Activated CD4-positive, alpha-beta memory T cell treated with anti-CD3 and anti-CD28 coated beads for 36 hours (primary cell): ENCODE measurements at regions not wholly inside any gene's neighbourhood (a gene's known extent, or its start where the extent isn't known, plus 50 kb on each side); places are given as distances from the start of the nearest gene placed in this dataset.

Experiments
- CTCF ChIA-PET: fragments of 350-600 bp; sonication (Branson Sonifier 250); formaldehyde crosslinking; loops from one replicate; lab custom pipeline; 2021; ENCODE audit warnings: antibody characterized with exemption, inconsistent platforms; lab: Charles Lee
- POLR2A ChIA-PET: fragments of 350-600 bp; sonication (Branson Sonifier 250); formaldehyde crosslinking; loops from one replicate; lab custom pipeline; 2021; ENCODE audit warnings: antibody characterized with exemption; lab: Charles Lee
- DNase-seq: peaks from one replicate; pipeline ENCODE4 v3.0.0-alpha.2; 2020
- H3K27ac Mint-ChIP-seq: one replicate; pipeline ENCODE4 v1.8.0; 2021; ENCODE audit warnings: mixed read lengths
- H3K27me3 Mint-ChIP-seq: one replicate; pipeline ENCODE4 v1.8.0; 2021; ENCODE audit warnings: mixed read lengths
- H3K36me3 Mint-ChIP-seq: one replicate; pipeline ENCODE4 v1.8.0; 2021; ENCODE audit warnings: mixed read lengths
- H3K4me1 Mint-ChIP-seq: one replicate; pipeline ENCODE4 v1.8.0; 2021; ENCODE audit warnings: low read depth, mixed read lengths
- H3K4me3 Mint-ChIP-seq: one replicate; pipeline ENCODE4 v1.8.0; 2021; ENCODE audit warnings: mild to moderate bottlenecking, mixed read lengths
- H3K9me3 Mint-ChIP-seq: one replicate; pipeline ENCODE4 v1.8.0; 2021; ENCODE audit warnings: mixed read lengths
- intact Hi-C: fragments of 100-400 bp; cut with micrococcal nuclease; formaldehyde crosslinking; loops from one replicate; pipeline ENCODE4 v1.15.1; 2023

GRCh38 chr18:32576296-32576916, 105.7 kb upstream of the GAREM1 start:
- Mint-ChIP-seq H3K27ac (no peak overlapping the region), H3K27me3 (peaks cover 13% of the 10 kb centered on the region), H3K4me1 (no peaks in the 10 kb centered on the region), H3K36me3 (no peaks in the 10 kb centered on the region), H3K9me3 (peaks cover 5% of the 10 kb centered on the region), H3K4me3 (no peak overlapping the region)
- ChIA-PET CTCF (no interaction called here), POLR2A (no interaction called here)
- intact Hi-C loops = no loop called here
- DNase-seq = no peak

- H3K4me1 Mint-ChIP-seq = no peaks in the 10 kb centered on the region
- CTCF ChIA-PET = no interaction called here
These were observed 96.3 kb upstream of the GAREM1 start for GRCh38 chr18:32566960-32567359.

DNA sequence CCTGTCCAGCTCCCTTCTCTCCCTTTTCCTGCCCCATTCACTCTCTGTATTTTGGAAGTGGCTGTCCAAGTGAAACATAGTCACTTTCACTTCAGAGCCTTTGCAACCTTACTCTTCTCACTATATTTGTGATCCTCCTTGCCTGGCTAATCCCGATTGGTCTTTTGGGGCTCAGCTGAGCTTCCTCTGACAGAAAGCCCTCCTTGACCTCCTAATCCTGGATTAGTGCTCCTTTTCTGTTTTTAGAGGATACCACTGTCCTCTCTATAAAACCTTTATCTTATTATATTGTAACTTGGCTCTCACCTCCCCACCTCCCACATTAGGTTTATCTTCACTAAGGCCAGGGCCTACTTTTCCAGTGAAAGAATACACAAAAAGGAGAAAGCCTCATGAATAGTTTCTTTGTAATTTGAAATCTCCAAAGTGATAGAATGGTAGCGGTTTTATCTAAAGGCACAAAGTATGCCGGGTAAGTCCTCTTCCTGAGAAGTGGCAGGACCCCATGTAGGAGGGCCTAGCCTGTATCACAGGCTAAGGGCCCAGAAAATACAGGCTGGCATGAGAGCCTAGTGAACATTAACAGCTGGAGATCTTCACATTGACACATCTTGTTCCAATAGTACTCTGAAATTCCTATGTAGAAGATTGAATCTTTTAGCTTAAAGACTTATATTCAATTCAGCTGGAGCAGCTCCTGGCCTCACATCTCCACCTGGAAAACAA, 83.1 kb upstream of the GAREM1 start:
- CTCF ChIA-PET = interaction anchor here (2.7 to 8.2 kb wide), 3 partner anchors 265 to 395 kb away, joined by 13 to 144 read pairs (median 48); no protein-coding TSS in a partner anchor
- Mint-ChIP-seq H3K27ac (no peak overlapping the region), H3K4me3 (no peak overlapping the region), H3K36me3 (no peaks in the 10 kb centered on the region), H3K27me3 (peaks cover 1% of the 10 kb centered on the region), H3K4me1 (no peaks in the 10 kb centered on the region), H3K9me3 (no peaks in the 10 kb centered on the region)
- intact Hi-C loops = loop anchor here (5.0 kb wide), 1 partner anchor 82 kb away; the partner anchor contains the start of gene GAREM1
- no peak for DNase-seq
- POLR2A ChIA-PET = no interaction called here

More at GRCh38 chr18:32566960-32567359, 96.3 kb upstream of the GAREM1 start:
- POLR2A ChIA-PET = no interaction called here
- no peaks in the 10 kb centered on the region for H3K27me3 Mint-ChIP-seq
- no peak for DNase-seq
- H3K27ac Mint-ChIP-seq = no peak overlapping the region
- intact Hi-C loops = no loop called here
- H3K4me3 Mint-ChIP-seq = no peak overlapping the region
- H3K9me3 Mint-ChIP-seq = no peaks in the 10 kb centered on the region
- no peaks in the 10 kb centered on the region for H3K36me3 Mint-ChIP-seq

GRCh38 chr18:32553174-32553573, 82.5 kb upstream of the GAREM1 start:
- no peaks in the 10 kb centered on the region for H3K36me3 Mint-ChIP-seq
- no peaks in the 10 kb centered on the region for H3K4me1 Mint-ChIP-seq
- H3K27me3 Mint-ChIP-seq = peaks cover 1% of the 10 kb centered on the region
- H3K27ac Mint-ChIP-seq = no peak overlapping the region
- H3K9me3 Mint-ChIP-seq = no peaks in the 10 kb centered on the region
- CTCF ChIA-PET = interaction anchor here (0.6 to 8.2 kb wide), 19 partner anchors 9 to 1478 kb away, joined by 3 to 144 read pairs (median 4); partner anchors contain the start of gene GAREM1
- POLR2A ChIA-PET = no interaction called here
- intact Hi-C loops = loop anchor here (5.0 kb wide), 1 partner anchor 81 kb away; the partner anchor contains the start of gene GAREM1
- DNase-seq = no peak
- H3K4me3 Mint-ChIP-seq = no peak overlapping the region

DNA sequence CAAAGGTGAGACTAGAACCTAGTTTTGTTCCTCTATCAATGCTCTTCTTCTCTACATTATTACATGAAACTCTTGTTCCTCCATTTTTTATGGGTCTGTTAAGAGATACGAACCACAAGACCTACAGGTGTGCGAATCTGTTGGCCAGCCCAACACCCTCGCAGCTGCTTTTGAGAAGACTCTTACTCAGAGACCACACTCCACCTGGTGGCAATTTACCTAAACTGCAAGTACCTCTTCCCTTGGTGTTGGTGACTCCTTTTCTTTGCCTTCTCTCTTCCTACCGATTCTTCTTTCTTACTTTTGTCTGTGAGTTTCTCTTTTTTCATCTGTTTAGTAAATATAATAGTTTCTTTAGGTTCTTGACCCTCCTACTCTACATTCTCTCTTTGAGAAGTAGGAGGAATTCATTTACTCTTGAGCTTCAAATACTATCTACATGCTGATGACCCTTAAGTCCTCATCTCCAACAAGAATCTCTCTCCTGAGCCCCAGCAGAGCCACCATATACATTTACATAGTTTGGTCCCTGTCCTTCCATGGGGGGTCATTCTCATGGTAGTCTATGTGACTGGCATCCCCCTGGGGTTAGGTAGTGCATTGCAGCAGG, 81.8 kb upstream of the GAREM1 start:
- peak; percentile 53 for DNase-seq
- POLR2A ChIA-PET = no interaction called here
- H3K4me3 Mint-ChIP-seq = no peak overlapping the region
- no peaks in the 10 kb centered on the region for H3K36me3 Mint-ChIP-seq
- H3K4me1 Mint-ChIP-seq = no peaks in the 10 kb centered on the region
- intact Hi-C loops = loop anchor here (1.0 to 5.0 kb wide), 3 partner anchors 80 to 394 kb away; partner anchors contain the start of gene GAREM1
- peaks cover 1% of the 10 kb centered on the region for H3K27me3 Mint-ChIP-seq
- no peak overlapping the region for H3K27ac Mint-ChIP-seq
- H3K9me3 Mint-ChIP-seq = no peaks in the 10 kb centered on the region
- CTCF ChIA-PET = interaction anchor here (0.6 to 8.2 kb wide), 24 partner anchors 9 to 1479 kb away, joined by 3 to 144 read pairs (median 4); partner anchors contain the start of gene GAREM1

DNA sequence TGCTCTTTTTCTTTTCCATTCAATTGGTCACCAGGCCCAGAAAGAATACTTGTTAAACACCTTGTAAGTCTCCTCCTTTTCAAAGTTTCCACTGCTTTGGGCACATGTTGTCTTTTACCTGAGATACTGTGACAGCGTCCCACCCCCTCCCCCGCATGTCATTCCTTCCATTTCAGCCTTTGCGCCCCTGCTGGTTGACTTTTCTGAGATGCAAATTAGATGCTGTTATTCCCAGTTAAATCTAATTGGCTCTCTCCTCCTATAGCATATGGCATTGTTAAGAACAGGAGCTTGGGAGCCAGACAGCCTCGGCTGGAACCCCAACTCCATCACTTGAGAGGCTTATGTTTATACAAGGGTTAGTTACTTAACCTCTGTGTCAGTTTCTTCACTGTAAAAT, 80.3 kb upstream of the GAREM1 start:
- H3K36me3 Mint-ChIP-seq = no peaks in the 10 kb centered on the region
- no peaks in the 10 kb centered on the region for H3K9me3 Mint-ChIP-seq
- intact Hi-C loops = loop anchor here (5.0 kb wide), 1 partner anchor 79 kb away; the partner anchor contains the start of gene GAREM1
- ChIA-PET POLR2A (interaction anchor here (0.6 kb wide), 1 partner anchor 162 kb away, joined by 3 read pairs; no protein-coding TSS in a partner anchor), CTCF (interaction anchor here (1.6 to 8.2 kb wide), 8 partner anchors 22 to 392 kb away, joined by 5 to 144 read pairs (median 10); partner anchors contain the start of gene GAREM1)
- peaks cover 5% of the 10 kb centered on the region for H3K27me3 Mint-ChIP-seq
- no peak for DNase-seq
- H3K4me3 Mint-ChIP-seq = no peak overlapping the region
- H3K4me1 Mint-ChIP-seq = no peaks in the 10 kb centered on the region
- no peak overlapping the region for H3K27ac Mint-ChIP-seq

GRCh38 chr18:32549248-32550110, 78.8 kb upstream of the GAREM1 start:
- POLR2A ChIA-PET = no interaction called here
- intact Hi-C loops = loop anchor here (1.0 to 5.0 kb wide), 2 partner anchors 77 to 260 kb away; partner anchors contain the start of gene GAREM1
- no peaks in the 10 kb centered on the region for H3K9me3 Mint-ChIP-seq

DNA sequence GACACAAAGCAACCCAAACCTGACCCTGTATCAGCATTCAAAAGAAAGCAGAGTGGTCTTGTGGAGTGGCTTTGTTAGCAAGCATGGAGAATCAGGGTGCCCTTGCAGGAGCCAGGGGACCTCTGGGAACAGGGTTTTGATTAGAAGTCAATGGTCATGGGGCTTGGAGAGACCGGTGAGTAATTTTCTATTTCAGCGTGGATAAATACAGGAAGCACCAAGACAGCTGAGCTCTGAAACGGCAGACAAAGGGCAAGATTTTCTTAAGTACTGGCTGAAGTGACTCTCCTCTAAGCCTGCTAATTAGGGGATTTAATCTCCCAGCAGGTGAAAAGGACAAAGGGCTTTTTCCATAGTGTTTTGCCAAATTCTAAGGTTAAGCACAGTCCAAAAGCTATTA, 78.0 kb upstream of the GAREM1 start:
- POLR2A ChIA-PET = no interaction called here
- intact Hi-C loops = loop anchor here (1.0 kb wide), 1 partner anchor 259 kb away; no protein-coding TSS in a partner anchor

More at GRCh38 chr18:32549248-32550110, 78.8 kb upstream of the GAREM1 start:
- Mint-ChIP-seq H3K4me1 (no peaks in the 10 kb centered on the region), H3K27ac (no peak overlapping the region), H3K36me3 (no peaks in the 10 kb centered on the region), H3K27me3 (peaks cover 7% of the 10 kb centered on the region), H3K4me3 (no peak overlapping the region)
- CTCF ChIA-PET = interaction anchor here (0.8 to 8.2 kb wide), 12 partner anchors 8 to 434 kb away, joined by 3 to 144 read pairs (median 4); partner anchors contain the start of gene GAREM1
- peak; percentile 61 for DNase-seq

GRCh38 chr18:32545631-32546030, 74.9 kb upstream of the GAREM1 start:
- H3K4me1 Mint-ChIP-seq = no peaks in the 10 kb centered on the region
- no peaks in the 10 kb centered on the region for H3K9me3 Mint-ChIP-seq
- no peak for DNase-seq
- no peaks in the 10 kb centered on the region for H3K36me3 Mint-ChIP-seq
- intact Hi-C loops = no loop called here
- peaks cover 11% of the 10 kb centered on the region for H3K27me3 Mint-ChIP-seq
- ChIA-PET CTCF (no interaction called here), POLR2A (no interaction called here)
- no peak overlapping the region for H3K4me3 Mint-ChIP-seq
- no peak overlapping the region for H3K27ac Mint-ChIP-seq

More for the DNA sequence above, 78.0 kb upstream of the GAREM1 start:
- H3K4me3 Mint-ChIP-seq = no peak overlapping the region
- CTCF ChIA-PET = interaction anchor here (1.0 to 8.2 kb wide), 10 partner anchors 7 to 433 kb away, joined by 3 to 144 read pairs (median 5); partner anchors contain the start of gene GAREM1
- no peaks in the 10 kb centered on the region for H3K9me3 Mint-ChIP-seq
- H3K27ac Mint-ChIP-seq = no peak overlapping the region
- no peaks in the 10 kb centered on the region for H3K36me3 Mint-ChIP-seq
- peaks cover 7% of the 10 kb centered on the region for H3K27me3 Mint-ChIP-seq
- no peaks in the 10 kb centered on the region for H3K4me1 Mint-ChIP-seq
- DNase-seq = no peak

DNA sequence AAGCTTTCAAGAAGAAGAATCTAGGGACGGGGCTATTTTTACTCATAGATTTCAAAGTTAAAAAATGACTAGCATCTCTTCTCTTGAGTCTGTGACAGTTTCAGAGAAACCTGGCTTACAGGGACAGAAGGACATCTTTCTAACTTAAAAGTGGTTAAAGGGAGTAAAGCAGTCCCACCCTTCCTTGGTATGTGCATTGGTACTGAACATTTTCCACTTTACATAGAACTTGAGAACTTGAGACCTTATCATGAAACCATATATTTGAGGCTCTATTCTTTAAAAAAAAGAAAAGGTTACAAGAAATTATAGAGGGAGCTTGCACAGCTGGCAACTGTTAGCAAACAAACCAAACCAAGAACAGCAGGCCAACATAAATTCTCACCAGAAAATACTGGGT, 73.4 kb upstream of the GAREM1 start:
- POLR2A ChIA-PET = no interaction called here
- Mint-ChIP-seq H3K4me3 (no peak overlapping the region), H3K27me3 (peaks cover 13% of the 10 kb centered on the region), H3K27ac (no peak overlapping the region), H3K9me3 (no peaks in the 10 kb centered on the region), H3K36me3 (no peaks in the 10 kb centered on the region), H3K4me1 (no peaks in the 10 kb centered on the region)
- DNase-seq = no peak
- intact Hi-C loops = no loop called here
- CTCF ChIA-PET = interaction anchor here (0.7 to 1.2 kb wide), 2 partner anchors 8 to 386 kb away, joined by 3 to 4 read pairs; no protein-coding TSS in a partner anchor

- POLR2A ChIA-PET = no interaction called here
These were observed 71.6 kb upstream of the GAREM1 start for GRCh38 chr18:32542221-32542798.

More at GRCh38 chr18:32542221-32542798, 71.6 kb upstream of the GAREM1 start:
- no peak overlapping the region for H3K27ac Mint-ChIP-seq
- intact Hi-C loops = no loop called here
- H3K4me1 Mint-ChIP-seq = no peaks in the 10 kb centered on the region
- H3K36me3 Mint-ChIP-seq = no peaks in the 10 kb centered on the region
- no peaks in the 10 kb centered on the region for H3K9me3 Mint-ChIP-seq
- peaks cover 13% of the 10 kb centered on the region for H3K27me3 Mint-ChIP-seq
- no peak for DNase-seq
- H3K4me3 Mint-ChIP-seq = no peak overlapping the region
- CTCF ChIA-PET = interaction anchor here (1.2 to 1.3 kb wide), 2 partner anchors 7 to 10 kb away, joined by 4 read pairs; no protein-coding TSS in a partner anchor
